ENCODE measurements at regions not wholly inside any gene's neighbourhood (a gene's known extent, or its start where the extent isn't known, plus 50 kb on each side); places are given as distances from the start of the nearest gene placed in this dataset.

GRCh38 chr5:173464813-173465212 is 136.6 kb upstream of the STC2 start:
- TF ChIP-seq CTCF (IDR thresholded peaks at IDR 0.05), result no peak
- TF ChIP-seq EZH2 (IDR thresholded peaks at IDR 0.05), result no peak
- no peak for TF ChIP-seq EZH2phosphoT487 (IDR thresholded peaks at IDR 0.05)

All from neural progenitor cell (in vitro differentiated cells).